ENCODE measurements at regions not wholly inside any gene's neighbourhood (a gene's known extent, or its start where the extent isn't known, plus 50 kb on each side); places are given as distances from the start of the nearest gene placed in this dataset.

DNA sequence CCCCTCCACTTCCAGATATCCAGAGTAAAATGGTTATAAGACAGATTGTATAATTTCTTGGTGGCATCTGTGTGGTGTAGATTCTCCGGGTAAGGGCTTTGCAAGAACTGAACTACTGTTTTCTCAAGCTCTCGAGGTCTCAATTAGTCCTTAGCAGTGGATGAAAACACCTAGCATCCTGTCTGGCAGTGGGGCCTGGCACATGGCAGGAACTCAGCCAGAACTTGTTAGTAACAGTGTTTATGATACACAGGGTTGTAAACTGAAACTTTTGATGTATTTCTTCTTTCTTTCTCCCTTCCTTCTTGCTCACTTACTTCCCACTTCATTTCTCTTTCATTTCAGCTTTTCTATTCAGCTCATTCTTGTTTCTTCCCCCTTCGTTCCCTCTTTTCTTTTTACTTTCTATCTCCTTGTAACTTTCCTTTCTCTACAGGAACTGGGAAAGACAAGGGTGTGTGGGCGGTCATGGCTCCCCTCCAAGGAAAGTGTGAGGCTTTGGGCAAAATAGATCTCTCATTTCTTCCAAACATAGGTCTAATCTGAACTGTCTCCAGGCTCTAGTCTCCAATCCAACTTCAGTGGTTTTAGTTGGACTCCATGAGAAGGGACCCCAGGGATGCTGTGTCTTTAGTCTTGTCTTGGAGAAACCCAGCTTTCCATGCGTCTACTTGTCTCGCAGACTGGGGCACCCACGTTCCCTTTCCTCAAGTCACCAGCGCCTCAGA, 159.7 kb downstream of the PAH start:
- no peak overlapping the region for H3K23ac ChIP-seq (ENCODE audit: insufficient read length)
- no peak overlapping the region for H3K27ac ChIP-seq (ENCODE audit: low read depth, low read length)
- H2BK12ac ChIP-seq (ENCODE audit: low read depth, low read length): no peak overlapping the region
- H4K91ac ChIP-seq (replicated peaks; ENCODE audit: insufficient read length, low read length): no peak overlapping the region
- ChIA-PET POLR2A (ENCODE audit: partially characterized antibody) (no interaction called here), CTCF (ENCODE audit: partially characterized antibody) (interaction anchor here (1.1 to 1.8 kb wide), 5 partner anchors 11 to 59 kb away, joined by 3 to 9 read pairs (median 3); no protein-coding TSS in a partner anchor)
- H3K4me1 ChIP-seq (replicated peaks in 1 of 4; ENCODE audit: control insufficient read depth in 3 of 4, insufficient read depth in 4 of 4, low read length in 3 of 4): no peaks in the 10 kb centered on the region
- no peak overlapping the region for H3K14ac ChIP-seq (ENCODE audit: insufficient read length)
- H2BK120ac ChIP-seq (replicated peaks; ENCODE audit: low read depth, low read length): no peak overlapping the region
- H3K18ac ChIP-seq (ENCODE audit: extremely low read depth, low read length): no peak overlapping the region
- H3K27me3 ChIP-seq (replicated peaks in 1 of 4; ENCODE audit: control insufficient read depth in 3 of 4, extremely low read depth in 1 of 4, insufficient read depth in 3 of 4, low read length in 3 of 4): no peaks in the 10 kb centered on the region
- H4K8ac ChIP-seq (ENCODE audit: extremely low read depth, insufficient read depth, low read length): no peak overlapping the region
- no peaks in the 10 kb centered on the region for H3K23me2 ChIP-seq (ENCODE audit: low read depth, low read length)
- no peaks in the 10 kb centered on the region for H4K20me1 ChIP-seq (replicated peaks in 1 of 2; ENCODE audit: control insufficient read depth in 1 of 2, insufficient read depth in 2 of 2, low read length in 2 of 2)
- no peak overlapping the region for H2AK5ac ChIP-seq (ENCODE audit: low read depth, low read length)
- FAIRE-seq (no peak), DNase-seq (ENCODE audit: low read depth in 1 of 2, low spot score in 2 of 2) (no peak)
- H3K79me2 ChIP-seq (ENCODE audit: control insufficient read depth in 1 of 2, insufficient read depth in 2 of 2, low read length in 2 of 2): no peaks in the 10 kb centered on the region
- no peak overlapping the region for H2BK5ac ChIP-seq (ENCODE audit: low read depth, low read length)
- H3K79me1 ChIP-seq (ENCODE audit: low read depth, low read length): no peaks in the 10 kb centered on the region
- WGBS, 2 experiments (ENCODE audit: extremely low coverage in 1 of 2, insufficient coverage in 1 of 2, insufficient read length in 1 of 2, insufficient replicate concordance in 2 of 2, low coverage in 1 of 2, low lambda C conversion rate in 2 of 2, missing lambda C conversion rate in 1 of 2): 85 to 100% methylated on average over 1 to 8 of the region's 8 CpGs
- no peak overlapping the region for H3K9ac ChIP-seq (replicated peaks in 1 of 4; ENCODE audit: extremely low read depth in 1 of 4, low read depth in 3 of 4, low read length in 3 of 4)
- H3K4me2 ChIP-seq (ENCODE audit: insufficient read depth in 1 of 2, low read depth in 2 of 2, low read length in 2 of 2): no peak overlapping the region
- H2BK20ac ChIP-seq (ENCODE audit: low read length): no peak overlapping the region
- H3K4me3 ChIP-seq (ENCODE audit: extremely low read depth in 1 of 4, insufficient read depth in 2 of 4, low read depth in 3 of 4, low read length in 4 of 4): no peak overlapping the region
- H3K9me3 ChIP-seq (ENCODE audit: insufficient read depth in 2 of 2, low read depth in 1 of 2, low read length in 1 of 2): no peaks in the 10 kb centered on the region
- H3K56ac ChIP-seq (replicated peaks; ENCODE audit: insufficient read length, low read depth, low read length): no peak overlapping the region
- no peaks in the 10 kb centered on the region for H3K36me3 ChIP-seq (ENCODE audit: control insufficient read depth in 2 of 4, insufficient read depth in 4 of 4, low read length in 3 of 4)
- no peak overlapping the region for H3K4ac ChIP-seq (replicated peaks; ENCODE audit: insufficient read length, low read depth, low read length)
- H2AFZ ChIP-seq (ENCODE audit: low read length): no peak overlapping the region
- H4K5ac ChIP-seq (ENCODE audit: insufficient read length, low read depth, low read length): no peak overlapping the region
- H2BK15ac ChIP-seq (ENCODE audit: low read length): no peak overlapping the region
- TF ChIP-seq POU5F1 (IDR thresholded peaks at IDR 0.05; ENCODE audit: low read depth, low read length): no peak
- TF ChIP-seq RAD21 (IDR thresholded peaks at IDR 0.05 in 1 of 2, conservative IDR thresholded peaks at IDR 0.05 in 1 of 2; ENCODE audit: low read depth in 2 of 2, low read length in 2 of 2): no peak
- no peak for TF ChIP-seq CREB1 (IDR thresholded peaks at IDR 0.05)
- TF ChIP-seq TBP (IDR thresholded peaks at IDR 0.05; ENCODE audit: low read depth, low read length): no peak
- no peak for TF ChIP-seq JUN (IDR thresholded peaks at IDR 0.05; ENCODE audit: low read depth, low read length)
- no peak for TF ChIP-seq RBBP5 (IDR thresholded peaks at IDR 0.05; ENCODE audit: borderline replicate concordance, low read depth, low read length)
- no peak for TF ChIP-seq CBX8 (IDR thresholded peaks at IDR 0.05; ENCODE audit: borderline replicate concordance, low read depth, low read length)
- no peak for TF ChIP-seq GABPA (IDR thresholded peaks at IDR 0.05; ENCODE audit: borderline replicate concordance, insufficient read depth, low read length)
- TF ChIP-seq GTF2F1 (IDR thresholded peaks at IDR 0.05; ENCODE audit: borderline replicate concordance, low read depth, low read length): no peak
- no peak for TF ChIP-seq POLR2AphosphoS5 (IDR thresholded peaks at IDR 0.05; ENCODE audit: low read depth, low read length)
- TF ChIP-seq HDAC2 (IDR thresholded peaks at IDR 0.05; ENCODE audit: borderline replicate concordance in 1 of 2, low read depth in 2 of 2, low read length in 2 of 2): no peak
- no peak for TF ChIP-seq SP2 (IDR thresholded peaks at IDR 0.05; ENCODE audit: low read length)
- no peak for TF ChIP-seq CBX5 (IDR thresholded peaks at IDR 0.05; ENCODE audit: low read depth, low read length)
- no peak for TF ChIP-seq EP300 (IDR thresholded peaks at IDR 0.05; ENCODE audit: borderline replicate concordance in 1 of 2, low read depth in 2 of 2, low read length in 2 of 2)

Measured in H1 (cell line).